GM12872 (cell line): ENCODE measurements at regions not wholly inside any gene's neighbourhood (a gene's known extent, or its start where the extent isn't known, plus 50 kb on each side); places are given as distances from the start of the nearest gene placed in this dataset.

ENCODE experiments used
- TF ChIP-seq, protein P1 (sequence below): IDR thresholded peaks from 3 replicates; pipeline ENCODE4 v1.5.1; 2011; ENCODE audit warnings: low read depth, mild to moderate bottlenecking, low read length, moderate library complexity; ENCODE audit not compliant: insufficient read depth

DNA sequence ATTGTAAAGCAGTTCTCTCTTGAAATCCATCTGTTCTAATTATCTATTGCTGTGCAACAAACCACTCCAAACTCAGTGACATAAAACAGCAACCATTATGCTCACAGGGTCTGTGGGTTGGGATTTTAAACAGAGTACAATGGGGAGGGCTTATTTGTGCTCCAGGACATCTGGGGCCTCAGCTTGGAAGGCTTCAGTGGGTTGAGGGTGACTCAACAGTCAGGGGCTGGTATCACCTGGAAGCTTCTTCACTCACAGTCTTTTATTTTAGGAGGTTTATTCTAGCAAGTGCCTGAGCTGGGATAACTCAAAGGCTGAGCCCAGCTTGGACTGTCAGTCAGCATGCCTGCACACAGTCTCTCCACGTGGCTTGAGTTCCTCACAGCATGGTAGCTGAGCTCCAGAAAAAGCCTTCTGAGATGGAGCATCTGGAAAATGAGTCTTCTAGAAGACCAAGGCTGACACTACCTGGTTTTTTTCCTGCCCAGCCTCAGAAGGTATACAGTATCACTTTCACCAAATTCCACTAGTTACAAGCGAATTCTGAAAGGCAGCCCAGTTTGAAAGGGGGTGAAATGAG, 234.6 kb upstream of the ID4 start:
- TF ChIP-seq, protein P1, sequence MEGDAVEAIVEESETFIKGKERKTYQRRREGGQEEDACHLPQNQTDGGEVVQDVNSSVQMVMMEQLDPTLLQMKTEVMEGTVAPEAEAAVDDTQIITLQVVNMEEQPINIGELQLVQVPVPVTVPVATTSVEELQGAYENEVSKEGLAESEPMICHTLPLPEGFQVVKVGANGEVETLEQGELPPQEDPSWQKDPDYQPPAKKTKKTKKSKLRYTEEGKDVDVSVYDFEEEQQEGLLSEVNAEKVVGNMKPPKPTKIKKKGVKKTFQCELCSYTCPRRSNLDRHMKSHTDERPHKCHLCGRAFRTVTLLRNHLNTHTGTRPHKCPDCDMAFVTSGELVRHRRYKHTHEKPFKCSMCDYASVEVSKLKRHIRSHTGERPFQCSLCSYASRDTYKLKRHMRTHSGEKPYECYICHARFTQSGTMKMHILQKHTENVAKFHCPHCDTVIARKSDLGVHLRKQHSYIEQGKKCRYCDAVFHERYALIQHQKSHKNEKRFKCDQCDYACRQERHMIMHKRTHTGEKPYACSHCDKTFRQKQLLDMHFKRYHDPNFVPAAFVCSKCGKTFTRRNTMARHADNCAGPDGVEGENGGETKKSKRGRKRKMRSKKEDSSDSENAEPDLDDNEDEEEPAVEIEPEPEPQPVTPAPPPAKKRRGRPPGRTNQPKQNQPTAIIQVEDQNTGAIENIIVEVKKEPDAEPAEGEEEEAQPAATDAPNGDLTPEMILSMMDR, result no peak

DNA sequence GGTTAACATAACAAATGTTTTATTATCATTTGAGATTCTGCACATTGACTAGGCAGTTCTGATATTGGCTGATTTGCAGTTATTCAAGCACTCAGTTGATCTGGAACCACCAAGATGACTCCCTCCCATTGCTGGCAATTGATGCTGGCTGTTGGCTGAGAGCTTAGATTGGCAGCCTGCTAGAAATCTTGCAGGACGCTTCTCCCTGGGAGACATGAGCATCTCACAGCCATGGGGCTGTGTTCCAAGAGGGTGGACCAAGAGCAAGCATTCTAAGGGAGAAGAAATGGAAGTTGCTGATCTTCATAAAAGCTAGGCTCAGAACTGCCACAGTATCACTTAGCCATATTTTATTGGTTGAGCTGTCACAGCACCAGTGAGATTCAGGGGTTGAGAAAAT, 233.4 kb upstream of the ID4 start:
- TF ChIP-seq, protein P1, result no peak

DNA sequence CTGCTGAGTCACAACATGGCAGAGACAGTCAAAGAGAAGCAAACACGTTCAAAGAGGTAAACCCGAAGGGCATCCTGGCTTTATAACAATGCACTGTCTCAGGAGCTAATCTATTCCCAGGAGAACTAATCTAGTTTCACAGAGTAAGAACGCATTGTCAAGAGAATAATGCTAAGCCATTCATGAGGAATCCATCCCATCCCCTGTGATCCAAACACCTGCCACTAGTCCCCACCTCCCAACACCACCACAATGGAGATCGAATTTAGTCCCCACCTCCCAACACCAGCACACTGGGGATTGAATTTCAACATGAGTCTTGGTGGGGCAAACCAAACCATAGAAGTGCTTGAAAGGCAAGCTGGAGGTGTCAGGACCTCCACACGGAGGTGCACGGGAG, 231.5 kb upstream of the ID4 start:
- TF ChIP-seq, protein P1, result no peak

DNA sequence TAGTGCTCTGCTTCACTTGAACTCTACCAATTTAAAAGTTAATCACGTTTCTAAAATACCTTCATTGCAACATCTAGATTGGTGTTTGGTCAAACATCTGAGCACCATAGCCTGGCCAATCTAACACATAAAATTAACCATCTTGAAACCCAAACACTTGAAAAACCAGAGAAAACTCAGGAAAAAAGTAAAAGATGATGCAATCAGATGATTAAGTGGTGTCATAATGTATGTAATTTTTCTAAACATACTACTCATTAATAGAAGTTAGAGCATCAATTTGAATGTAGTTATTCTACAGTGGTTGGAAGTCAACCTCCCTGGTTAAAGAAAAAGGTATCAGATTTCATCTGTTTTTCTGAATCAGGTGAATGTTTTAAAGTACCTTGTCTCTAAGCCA, 228.6 kb upstream of the ID4 start:
- TF ChIP-seq, protein P1, result no peak

DNA sequence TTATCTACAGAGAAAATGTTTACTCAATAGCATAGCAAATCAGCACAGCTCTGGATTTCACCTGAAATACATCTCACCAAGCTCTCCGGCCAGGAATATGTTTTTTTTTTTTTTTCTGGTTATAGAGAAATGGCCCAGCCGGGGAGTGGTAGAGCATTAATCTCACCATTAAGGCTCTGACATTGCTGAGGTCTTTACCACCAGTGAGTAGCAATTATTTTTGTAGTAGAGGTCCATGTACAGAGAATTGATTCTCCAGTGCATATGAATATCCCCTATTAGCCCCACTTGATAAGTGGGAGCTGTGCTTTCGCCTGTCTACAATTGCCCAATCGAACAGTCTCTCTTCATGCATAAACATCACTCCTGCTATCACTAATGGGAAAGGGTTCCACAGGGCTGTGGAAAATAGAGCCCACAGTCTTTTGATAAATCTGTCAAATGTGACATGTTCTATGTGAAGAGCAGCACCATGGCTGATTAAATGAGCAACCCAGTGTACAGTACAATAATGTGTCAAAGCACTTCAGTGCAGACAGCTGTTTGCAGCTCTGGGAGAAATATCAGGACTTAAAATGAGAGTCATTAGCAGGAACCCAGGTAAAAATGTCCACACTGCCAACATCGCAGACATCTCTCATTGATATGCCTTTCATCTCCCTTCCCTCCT, 227.1 kb upstream of the ID4 start:
- TF ChIP-seq, protein P1, result no peak

DNA sequence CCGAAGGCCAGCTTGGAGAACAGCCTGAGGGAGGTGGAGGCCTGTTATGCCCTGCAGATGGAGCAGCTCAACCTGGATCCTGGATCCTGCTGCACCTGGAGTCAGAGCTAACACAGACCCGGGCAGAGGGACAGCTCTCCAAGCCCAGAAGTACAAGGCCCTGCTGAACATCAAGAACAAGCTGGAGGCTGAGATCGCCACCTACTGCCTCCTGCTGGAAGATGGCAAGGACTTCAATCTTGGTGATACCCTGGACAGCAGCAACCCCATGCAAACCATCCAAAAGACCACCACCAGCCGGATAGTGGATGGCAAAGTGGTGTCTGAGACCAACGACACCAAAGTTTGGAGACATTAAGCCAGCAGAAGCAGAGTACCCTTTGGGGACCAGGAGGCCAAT, 223.5 kb upstream of the ID4 start:
- TF ChIP-seq, protein P1, result no peak

DNA sequence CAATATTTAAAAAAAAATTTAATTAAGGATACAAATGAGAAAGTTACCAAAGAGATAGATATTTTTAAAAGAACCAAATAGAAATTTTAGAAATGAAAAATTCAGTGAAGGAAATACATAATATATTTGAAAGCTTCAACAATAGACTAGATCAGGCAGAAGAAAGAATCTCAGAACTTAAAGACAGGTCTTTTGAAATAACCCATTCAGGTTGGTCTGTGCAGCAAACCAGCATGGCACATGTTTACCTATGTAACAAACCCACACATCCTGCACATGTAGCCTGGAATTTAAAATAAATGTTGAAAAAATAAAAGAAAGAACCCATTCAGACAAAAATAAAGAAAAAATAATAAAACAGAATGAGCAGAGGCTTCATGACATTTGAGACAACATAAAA, 221.1 kb upstream of the ID4 start:
- TF ChIP-seq, protein P1, result no peak

DNA sequence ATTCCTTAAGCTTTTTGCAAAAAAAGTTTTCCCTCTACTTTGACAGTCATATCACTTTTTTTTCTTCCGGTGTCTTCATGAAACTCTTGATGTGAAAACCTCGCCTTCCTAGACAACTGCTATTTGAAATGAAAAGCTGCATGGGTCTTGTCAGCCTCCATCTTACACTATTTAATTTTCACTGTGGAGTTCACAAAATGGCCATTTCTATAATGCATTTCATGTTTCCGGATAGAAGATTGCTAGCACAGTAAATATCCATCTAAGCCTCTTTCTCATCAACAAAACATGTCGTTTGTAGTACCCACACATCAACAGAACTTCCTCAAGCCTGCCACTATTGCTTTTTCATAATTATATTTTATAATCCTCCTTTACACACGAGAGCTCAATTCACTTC, 204.9 kb upstream of the ID4 start:
- TF ChIP-seq, protein P1, result no peak
